ENCODE measurements at regions not wholly inside any gene's neighbourhood (a gene's known extent, or its start where the extent isn't known, plus 50 kb on each side); places are given as distances from the start of the nearest gene placed in this dataset.
"Not testable (repeated sequence)": the region's sequence is repeated elsewhere in the genome, so short reads cannot be mapped to it uniquely, and the experiment has no call there.

DNA sequence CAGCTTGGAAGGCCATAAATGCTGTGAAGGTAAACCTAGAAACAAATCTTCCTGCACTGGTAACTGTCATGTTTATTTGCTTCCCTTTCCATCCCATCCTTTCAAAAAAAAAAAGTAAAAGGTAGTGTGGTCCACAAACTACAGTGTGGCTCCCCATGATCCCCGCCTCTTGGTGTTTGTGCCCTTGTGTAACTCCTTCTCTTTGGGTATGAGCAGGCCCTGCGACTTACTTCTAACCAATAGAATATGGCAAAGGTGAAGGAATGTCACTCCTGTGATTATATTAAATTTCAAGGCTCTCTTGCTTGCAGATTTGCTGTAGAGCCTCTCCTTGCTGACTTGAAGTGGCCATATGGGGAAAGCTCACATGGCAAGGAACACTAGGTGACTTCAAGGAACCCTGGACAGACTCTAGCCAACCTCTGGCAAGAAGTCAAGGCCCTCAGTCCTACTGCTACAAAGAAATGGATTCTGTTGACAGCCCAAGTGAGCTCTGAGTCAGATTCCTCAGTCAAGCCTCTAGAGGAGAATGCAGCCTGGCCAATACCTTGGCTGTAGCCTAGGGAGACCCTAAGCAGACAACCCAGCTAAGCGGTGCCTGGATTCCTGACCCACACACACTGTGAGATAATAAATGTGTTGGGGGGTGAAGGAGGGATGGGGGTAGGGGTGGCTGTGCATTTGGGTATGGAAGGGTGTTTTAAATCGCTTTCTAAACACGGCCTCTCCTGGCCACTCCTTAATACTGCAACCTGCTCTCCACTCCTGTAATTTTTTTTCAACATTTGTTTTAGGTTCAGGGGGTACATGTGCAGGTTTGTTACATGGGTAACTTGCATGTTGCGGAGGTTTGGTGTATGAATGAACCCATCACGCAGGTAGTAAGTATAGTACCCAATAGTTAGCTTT is 115.0 kb upstream of the NBPF9 start:
- not testable (repeated sequence) for H4K20me1 ChIP-seq (ENCODE audit: insufficient read depth, low read length); H3F3A ChIP-seq (ENCODE audit: insufficient read depth, low read length); H3K79me2 ChIP-seq (ENCODE audit: insufficient read depth, low read length); H3K4me2 ChIP-seq (ENCODE audit: low read length); H3K9me3 ChIP-seq (ENCODE audit: low read length); H3K4me3 ChIP-seq (ENCODE audit: low read depth, low read length, poor library complexity, severe bottlenecking); H3K9ac ChIP-seq (ENCODE audit: low read length); H3K4me1 ChIP-seq (ENCODE audit: insufficient read depth, low read length, severe bottlenecking); H3K9me2 ChIP-seq (ENCODE audit: low read depth, low read length); H2AFZ ChIP-seq (ENCODE audit: low read length); H3K27me3 ChIP-seq (ENCODE audit: insufficient read depth, low read length); H3K36me3 ChIP-seq (ENCODE audit: insufficient read depth, low read length); H3K27ac ChIP-seq (ENCODE audit: low read depth, low read length, poor library complexity, severe bottlenecking)

- not testable (repeated sequence) for H3K27ac ChIP-seq (ENCODE audit: low read depth, low read length, poor library complexity, severe bottlenecking); H3K4me2 ChIP-seq (ENCODE audit: low read length); H3K36me3 ChIP-seq (ENCODE audit: insufficient read depth, low read length); H4K20me1 ChIP-seq (ENCODE audit: insufficient read depth, low read length); H3K9ac ChIP-seq (ENCODE audit: low read length); H3K4me1 ChIP-seq (ENCODE audit: insufficient read depth, low read length, severe bottlenecking); H2AFZ ChIP-seq (ENCODE audit: low read length); H3F3A ChIP-seq (ENCODE audit: insufficient read depth, low read length); H3K4me3 ChIP-seq (ENCODE audit: low read depth, low read length, poor library complexity, severe bottlenecking); H3K9me2 ChIP-seq (ENCODE audit: low read depth, low read length); H3K9me3 ChIP-seq (ENCODE audit: low read length); H3K27me3 ChIP-seq (ENCODE audit: insufficient read depth, low read length); H3K79me2 ChIP-seq (ENCODE audit: insufficient read depth, low read length)
These were observed 116.2 kb upstream of the NBPF9 start for GRCh38 chr1:149219539-149219938.

GRCh38 chr1:149220463-149221074 is 117.2 kb upstream of the NBPF9 start:
- not testable (repeated sequence) for H3K27ac ChIP-seq (ENCODE audit: low read depth, low read length, poor library complexity, severe bottlenecking); H3K4me2 ChIP-seq (ENCODE audit: low read length); H3K4me1 ChIP-seq (ENCODE audit: insufficient read depth, low read length, severe bottlenecking); H3K9me2 ChIP-seq (ENCODE audit: low read depth, low read length); H3K9ac ChIP-seq (ENCODE audit: low read length); H4K20me1 ChIP-seq (ENCODE audit: insufficient read depth, low read length); H2AFZ ChIP-seq (ENCODE audit: low read length); H3K79me2 ChIP-seq (ENCODE audit: insufficient read depth, low read length); H3F3A ChIP-seq (ENCODE audit: insufficient read depth, low read length); H3K27me3 ChIP-seq (ENCODE audit: insufficient read depth, low read length); H3K9me3 ChIP-seq (ENCODE audit: low read length); H3K36me3 ChIP-seq (ENCODE audit: insufficient read depth, low read length); H3K4me3 ChIP-seq (ENCODE audit: low read depth, low read length, poor library complexity, severe bottlenecking)

- H3K4me3 ChIP-seq (ENCODE audit: low read depth, low read length, poor library complexity, severe bottlenecking); H2AFZ ChIP-seq (ENCODE audit: low read length); H3K27ac ChIP-seq (ENCODE audit: low read depth, low read length, poor library complexity, severe bottlenecking); H3K9me3 ChIP-seq (ENCODE audit: low read length); H3K36me3 ChIP-seq (ENCODE audit: insufficient read depth, low read length); H3K27me3 ChIP-seq (ENCODE audit: insufficient read depth, low read length); H3F3A ChIP-seq (ENCODE audit: insufficient read depth, low read length); H3K9me2 ChIP-seq (ENCODE audit: low read depth, low read length); H3K79me2 ChIP-seq (ENCODE audit: insufficient read depth, low read length); H3K9ac ChIP-seq (ENCODE audit: low read length); H3K4me1 ChIP-seq (ENCODE audit: insufficient read depth, low read length, severe bottlenecking); H4K20me1 ChIP-seq (ENCODE audit: insufficient read depth, low read length); H3K4me2 ChIP-seq (ENCODE audit: low read length): not testable (repeated sequence)
These were observed 124.7 kb upstream of the NBPF9 start for GRCh38 chr1:149227933-149228665.

GRCh38 chr1:149228672-149229585 is 125.6 kb upstream of the NBPF9 start:
- H3K27me3 ChIP-seq (ENCODE audit: insufficient read depth, low read length); H4K20me1 ChIP-seq (ENCODE audit: insufficient read depth, low read length); H3F3A ChIP-seq (ENCODE audit: insufficient read depth, low read length); H3K9me3 ChIP-seq (ENCODE audit: low read length); H3K79me2 ChIP-seq (ENCODE audit: insufficient read depth, low read length); H3K4me3 ChIP-seq (ENCODE audit: low read depth, low read length, poor library complexity, severe bottlenecking); H3K36me3 ChIP-seq (ENCODE audit: insufficient read depth, low read length); H3K9me2 ChIP-seq (ENCODE audit: low read depth, low read length); H3K4me1 ChIP-seq (ENCODE audit: insufficient read depth, low read length, severe bottlenecking); H2AFZ ChIP-seq (ENCODE audit: low read length); H3K27ac ChIP-seq (ENCODE audit: low read depth, low read length, poor library complexity, severe bottlenecking); H3K4me2 ChIP-seq (ENCODE audit: low read length); H3K9ac ChIP-seq (ENCODE audit: low read length): not testable (repeated sequence)

- H3K36me3 ChIP-seq (ENCODE audit: insufficient read depth, low read length); H3K27me3 ChIP-seq (ENCODE audit: insufficient read depth, low read length); H3K4me1 ChIP-seq (ENCODE audit: insufficient read depth, low read length, severe bottlenecking); H3K4me2 ChIP-seq (ENCODE audit: low read length); H3K4me3 ChIP-seq (ENCODE audit: low read depth, low read length, poor library complexity, severe bottlenecking); H3K9me3 ChIP-seq (ENCODE audit: low read length); H3K9me2 ChIP-seq (ENCODE audit: low read depth, low read length); H2AFZ ChIP-seq (ENCODE audit: low read length); H4K20me1 ChIP-seq (ENCODE audit: insufficient read depth, low read length); H3K79me2 ChIP-seq (ENCODE audit: insufficient read depth, low read length); H3K27ac ChIP-seq (ENCODE audit: low read depth, low read length, poor library complexity, severe bottlenecking); H3F3A ChIP-seq (ENCODE audit: insufficient read depth, low read length); H3K9ac ChIP-seq (ENCODE audit: low read length): not testable (repeated sequence)
These were observed 126.5 kb upstream of the NBPF9 start for GRCh38 chr1:149229813-149230212.
